HCT116 (cell line): ENCODE measurements at regions not wholly inside any gene's neighbourhood (a gene's known extent, or its start where the extent isn't known, plus 50 kb on each side); places are given as distances from the start of the nearest gene placed in this dataset.

ENCODE experiments used
- CBX3 ChIP-seq: IDR thresholded peaks from 2 replicates; pipeline ENCODE4 v1.6.1; 2012; ENCODE audit warnings: low read depth
- CEBPB ChIP-seq: IDR thresholded peaks from 2 replicates; pipeline ENCODE4 v1.6.1; 2012; ENCODE audit warnings: low read depth
- EZH2 ChIP-seq: fragments of 200-600 bp; sonication (generic); IDR thresholded peaks from 2 replicates; pipeline ENCODE4 v1.6.1; 2017; ENCODE audit warnings: antibody characterized with exemption, mixed run types
- EZH2phosphoT487 ChIP-seq: fragments of 200-600 bp; IDR thresholded peaks from 2 replicates; pipeline ENCODE4 v1.6.1; 2018; ENCODE audit warnings: antibody characterized with exemption, borderline replicate concordance
- FOSL1 ChIP-seq: IDR thresholded peaks from 2 replicates; pipeline ENCODE4 v1.6.1; 2012; ENCODE audit warnings: low read depth
- POLR2A ChIP-seq: IDR thresholded peaks from 2 replicates; pipeline ENCODE4 v1.7.0; 2011; ENCODE audit warnings: borderline replicate concordance; ENCODE audit not compliant: insufficient read depth, insufficient read length; ENCODE audit errors: extremely low read depth
- SP1 ChIP-seq: IDR thresholded peaks from 2 replicates; pipeline ENCODE4 v1.6.1; 2012; ENCODE audit warnings: low read depth
- SRF ChIP-seq: IDR thresholded peaks from 2 replicates; pipeline ENCODE4 v1.6.1; 2012; ENCODE audit warnings: low read depth
- TCF7L2 ChIP-seq: IDR thresholded peaks from 2 replicates; pipeline ENCODE4 v1.7.0; 2011; ENCODE audit warnings: borderline replicate concordance, inconsistent platforms; ENCODE audit not compliant: insufficient read depth, insufficient read length; ENCODE audit errors: extremely low read depth
- YY1 ChIP-seq: IDR thresholded peaks from 2 replicates; pipeline ENCODE4 v1.6.1; 2011; ENCODE audit warnings: low read length, low read depth, moderate library complexity, mild to moderate bottlenecking; ENCODE audit not compliant: insufficient replicate concordance; ENCODE audit errors: extremely low read depth
- TF ChIP-seq, protein P1 (sequence below), 3 experiments: fragments of 200-600 bp in 1 of 3; sonication (generic) in 1 of 3; IDR thresholded peaks in 2 of 3; conservative IDR thresholded peaks in 1 of 3; 2 replicates each; pipeline ENCODE4 v1.5.1; 2012 to 2017; ENCODE audit warnings: low read depth in 2 of 3, low read length in 2 of 3, antibody characterized with exemption in 1 of 3, borderline replicate concordance in 1 of 3, control low read depth in 1 of 3, mild to moderate bottlenecking in 1 of 3, mixed read lengths in 1 of 3, mixed run types in 1 of 3, moderate library complexity in 1 of 3; ENCODE audit not compliant: insufficient read depth in 1 of 3
- TF ChIP-seq, protein P2 (sequence below): IDR thresholded peaks from 2 replicates; pipeline ENCODE4 v1.6.1; 2012

DNA sequence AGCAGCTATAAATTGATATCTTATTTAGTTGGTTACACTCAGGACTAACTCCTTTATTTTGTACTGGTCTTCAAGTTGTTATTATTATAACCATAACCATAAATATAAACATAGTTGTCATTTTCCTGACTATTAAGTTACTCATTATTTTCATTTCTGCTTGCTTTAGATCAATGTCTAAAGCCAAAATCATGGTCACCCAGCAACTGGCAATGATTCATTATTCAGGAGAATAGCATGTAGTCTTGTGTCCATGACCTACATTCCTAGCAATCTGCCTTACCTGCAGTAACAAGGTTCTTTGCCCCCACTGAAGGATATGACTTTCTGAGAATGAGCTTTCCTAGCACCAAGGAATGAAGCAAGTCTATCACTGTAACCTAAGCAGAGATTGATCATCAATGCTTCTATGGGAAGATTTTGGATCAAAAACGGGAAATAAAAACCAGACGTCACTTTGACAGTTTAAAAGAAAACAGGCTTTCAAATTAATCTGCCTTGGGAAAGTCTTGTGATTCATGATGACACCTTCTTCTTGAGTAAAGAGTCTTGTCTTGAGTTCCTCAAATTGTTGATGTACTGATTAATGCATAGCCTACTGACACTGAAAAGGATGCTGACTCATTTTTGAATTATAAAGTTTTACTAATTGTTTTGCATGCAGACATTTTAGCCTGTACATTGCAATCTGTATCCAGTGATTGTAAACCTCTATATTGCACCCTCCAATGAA, 203.3 kb upstream of the IVNS1ABP start:
- TF ChIP-seq, protein P1, sequence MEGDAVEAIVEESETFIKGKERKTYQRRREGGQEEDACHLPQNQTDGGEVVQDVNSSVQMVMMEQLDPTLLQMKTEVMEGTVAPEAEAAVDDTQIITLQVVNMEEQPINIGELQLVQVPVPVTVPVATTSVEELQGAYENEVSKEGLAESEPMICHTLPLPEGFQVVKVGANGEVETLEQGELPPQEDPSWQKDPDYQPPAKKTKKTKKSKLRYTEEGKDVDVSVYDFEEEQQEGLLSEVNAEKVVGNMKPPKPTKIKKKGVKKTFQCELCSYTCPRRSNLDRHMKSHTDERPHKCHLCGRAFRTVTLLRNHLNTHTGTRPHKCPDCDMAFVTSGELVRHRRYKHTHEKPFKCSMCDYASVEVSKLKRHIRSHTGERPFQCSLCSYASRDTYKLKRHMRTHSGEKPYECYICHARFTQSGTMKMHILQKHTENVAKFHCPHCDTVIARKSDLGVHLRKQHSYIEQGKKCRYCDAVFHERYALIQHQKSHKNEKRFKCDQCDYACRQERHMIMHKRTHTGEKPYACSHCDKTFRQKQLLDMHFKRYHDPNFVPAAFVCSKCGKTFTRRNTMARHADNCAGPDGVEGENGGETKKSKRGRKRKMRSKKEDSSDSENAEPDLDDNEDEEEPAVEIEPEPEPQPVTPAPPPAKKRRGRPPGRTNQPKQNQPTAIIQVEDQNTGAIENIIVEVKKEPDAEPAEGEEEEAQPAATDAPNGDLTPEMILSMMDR (IDR thresholded peaks at IDR 0.05 in 2 of 3, conservative IDR thresholded peaks at IDR 0.05 in 1 of 3; ENCODE audit: borderline replicate concordance in 1 of 3, insufficient read depth in 1 of 3, low read depth in 2 of 3, low read length in 2 of 3) = no peak
- TF ChIP-seq EZH2phosphoT487 (no peak), EZH2 (no peak), POLR2A (no peak), TCF7L2 (no peak), SP1 (no peak), FOSL1 (no peak), CEBPB (no peak), YY1 (no peak), SRF (no peak), CBX3 (no peak)
- TF ChIP-seq, protein P2, sequence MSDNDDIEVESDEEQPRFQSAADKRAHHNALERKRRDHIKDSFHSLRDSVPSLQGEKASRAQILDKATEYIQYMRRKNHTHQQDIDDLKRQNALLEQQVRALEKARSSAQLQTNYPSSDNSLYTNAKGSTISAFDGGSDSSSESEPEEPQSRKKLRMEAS = no peak
